ENCODE measurements at regions not wholly inside any gene's neighbourhood (a gene's known extent, or its start where the extent isn't known, plus 50 kb on each side); places are given as distances from the start of the nearest gene placed in this dataset.

DNA sequence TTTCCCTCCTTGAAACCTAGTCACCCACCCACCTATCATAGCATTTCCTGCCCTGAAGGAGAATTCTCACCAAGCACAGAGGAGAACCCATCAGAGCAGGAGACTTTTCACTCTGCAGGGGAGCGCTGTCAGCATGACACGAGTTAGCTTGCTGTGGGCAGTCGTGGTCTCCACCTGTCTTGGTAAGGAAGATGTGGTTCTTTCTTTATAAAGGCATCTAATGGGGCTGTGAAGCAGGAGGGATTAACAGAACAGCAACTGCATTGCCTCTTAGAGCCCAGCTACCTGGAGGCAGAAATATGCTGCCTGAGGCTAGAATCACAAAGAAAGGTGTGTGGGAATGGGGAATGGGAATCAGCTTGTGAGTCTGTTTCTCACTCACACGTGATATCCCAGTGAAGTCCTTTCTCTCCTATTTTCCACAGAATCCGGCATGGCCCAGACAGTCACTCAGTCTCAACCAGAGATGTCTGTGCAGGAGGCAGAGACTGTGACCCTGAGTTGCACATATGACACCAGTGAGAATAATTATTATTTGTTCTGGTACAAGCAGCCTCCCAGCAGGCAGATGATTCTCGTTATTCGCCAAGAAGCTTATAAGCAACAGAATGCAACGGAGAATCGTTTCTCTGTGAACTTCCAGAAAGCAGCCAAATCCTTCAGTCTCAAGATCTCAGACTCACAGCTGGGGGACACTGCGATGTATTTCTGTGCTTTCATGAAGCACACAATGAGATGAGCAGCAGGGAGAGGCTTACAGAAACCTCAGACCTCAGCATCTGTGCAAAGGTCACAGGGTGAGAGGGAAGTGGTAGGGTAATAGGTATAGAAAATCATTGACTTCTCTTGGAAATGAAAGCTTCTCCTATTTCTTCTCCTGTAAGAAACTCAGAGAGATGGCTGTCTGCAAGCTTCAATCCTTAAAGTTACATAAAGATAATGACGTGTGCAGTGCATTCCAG is 316.9 kb downstream of the DAD1 start:
- no peak overlapping the region for H3K4me3 ChIP-seq (replicated peaks; ENCODE audit: insufficient read depth, low read length)
- TF ChIP-seq SPI1 (IDR thresholded peaks at IDR 0.05; ENCODE audit: borderline replicate concordance, low read depth) (peak; percentile 54; the same call in 1 of the 2 replicates), POLR2AphosphoS5 (IDR thresholded peaks at IDR 0.05; ENCODE audit: low read depth) (peak; percentile 49; the same call in 1 of the 2 replicates)
- TF ChIP-seq, protein P1, sequence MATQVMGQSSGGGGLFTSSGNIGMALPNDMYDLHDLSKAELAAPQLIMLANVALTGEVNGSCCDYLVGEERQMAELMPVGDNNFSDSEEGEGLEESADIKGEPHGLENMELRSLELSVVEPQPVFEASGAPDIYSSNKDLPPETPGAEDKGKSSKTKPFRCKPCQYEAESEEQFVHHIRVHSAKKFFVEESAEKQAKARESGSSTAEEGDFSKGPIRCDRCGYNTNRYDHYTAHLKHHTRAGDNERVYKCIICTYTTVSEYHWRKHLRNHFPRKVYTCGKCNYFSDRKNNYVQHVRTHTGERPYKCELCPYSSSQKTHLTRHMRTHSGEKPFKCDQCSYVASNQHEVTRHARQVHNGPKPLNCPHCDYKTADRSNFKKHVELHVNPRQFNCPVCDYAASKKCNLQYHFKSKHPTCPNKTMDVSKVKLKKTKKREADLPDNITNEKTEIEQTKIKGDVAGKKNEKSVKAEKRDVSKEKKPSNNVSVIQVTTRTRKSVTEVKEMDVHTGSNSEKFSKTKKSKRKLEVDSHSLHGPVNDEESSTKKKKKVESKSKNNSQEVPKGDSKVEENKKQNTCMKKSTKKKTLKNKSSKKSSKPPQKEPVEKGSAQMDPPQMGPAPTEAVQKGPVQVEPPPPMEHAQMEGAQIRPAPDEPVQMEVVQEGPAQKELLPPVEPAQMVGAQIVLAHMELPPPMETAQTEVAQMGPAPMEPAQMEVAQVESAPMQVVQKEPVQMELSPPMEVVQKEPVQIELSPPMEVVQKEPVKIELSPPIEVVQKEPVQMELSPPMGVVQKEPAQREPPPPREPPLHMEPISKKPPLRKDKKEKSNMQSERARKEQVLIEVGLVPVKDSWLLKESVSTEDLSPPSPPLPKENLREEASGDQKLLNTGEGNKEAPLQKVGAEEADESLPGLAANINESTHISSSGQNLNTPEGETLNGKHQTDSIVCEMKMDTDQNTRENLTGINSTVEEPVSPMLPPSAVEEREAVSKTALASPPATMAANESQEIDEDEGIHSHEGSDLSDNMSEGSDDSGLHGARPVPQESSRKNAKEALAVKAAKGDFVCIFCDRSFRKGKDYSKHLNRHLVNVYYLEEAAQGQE (IDR thresholded peaks at IDR 0.05; ENCODE audit: insufficient replicate concordance, low read depth), result no peak
- DNase-seq (ENCODE audit: low read depth in 1 of 2, low spot score in 1 of 2), result peak in 1 of 2 experiments; percentile 38
- H3K27me3 ChIP-seq (ENCODE audit: insufficient read depth, poor library complexity, severe bottlenecking), result peaks cover 11% of the 10 kb centered on the region
- no peak overlapping the region for H3K27ac ChIP-seq (replicated peaks)

DNA sequence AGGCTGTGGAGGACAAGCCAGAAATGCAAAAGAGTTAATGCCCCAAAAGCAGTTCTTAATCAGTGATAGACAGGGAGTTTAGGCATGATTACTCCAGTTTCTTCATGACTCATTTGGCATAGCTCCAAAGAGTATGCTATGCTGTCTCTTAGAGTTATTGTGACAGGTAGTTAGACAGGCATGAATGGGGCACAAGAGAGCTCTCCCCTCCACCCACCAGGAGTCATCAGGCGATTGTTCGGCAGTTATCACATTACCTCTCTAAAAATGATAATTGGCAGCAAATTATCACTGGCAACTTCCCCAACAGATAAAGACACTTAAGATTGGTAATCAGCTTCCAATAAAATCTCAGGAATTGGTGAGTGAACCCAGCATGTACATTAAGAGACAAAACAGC is 320.1 kb downstream of the DAD1 start:
- no peak overlapping the region for H3K27ac ChIP-seq (replicated peaks)
- H3K4me3 ChIP-seq (replicated peaks; ENCODE audit: insufficient read depth, low read length), result no peak overlapping the region
- no peaks in the 10 kb centered on the region for H3K27me3 ChIP-seq (ENCODE audit: insufficient read depth, poor library complexity, severe bottlenecking)
- DNase-seq (ENCODE audit: low read depth in 1 of 2, low spot score in 1 of 2), result no peak
- TF ChIP-seq, protein P2, sequence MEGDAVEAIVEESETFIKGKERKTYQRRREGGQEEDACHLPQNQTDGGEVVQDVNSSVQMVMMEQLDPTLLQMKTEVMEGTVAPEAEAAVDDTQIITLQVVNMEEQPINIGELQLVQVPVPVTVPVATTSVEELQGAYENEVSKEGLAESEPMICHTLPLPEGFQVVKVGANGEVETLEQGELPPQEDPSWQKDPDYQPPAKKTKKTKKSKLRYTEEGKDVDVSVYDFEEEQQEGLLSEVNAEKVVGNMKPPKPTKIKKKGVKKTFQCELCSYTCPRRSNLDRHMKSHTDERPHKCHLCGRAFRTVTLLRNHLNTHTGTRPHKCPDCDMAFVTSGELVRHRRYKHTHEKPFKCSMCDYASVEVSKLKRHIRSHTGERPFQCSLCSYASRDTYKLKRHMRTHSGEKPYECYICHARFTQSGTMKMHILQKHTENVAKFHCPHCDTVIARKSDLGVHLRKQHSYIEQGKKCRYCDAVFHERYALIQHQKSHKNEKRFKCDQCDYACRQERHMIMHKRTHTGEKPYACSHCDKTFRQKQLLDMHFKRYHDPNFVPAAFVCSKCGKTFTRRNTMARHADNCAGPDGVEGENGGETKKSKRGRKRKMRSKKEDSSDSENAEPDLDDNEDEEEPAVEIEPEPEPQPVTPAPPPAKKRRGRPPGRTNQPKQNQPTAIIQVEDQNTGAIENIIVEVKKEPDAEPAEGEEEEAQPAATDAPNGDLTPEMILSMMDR (IDR thresholded peaks at IDR 0.05; ENCODE audit: insufficient read depth, low read length), result no peak
- no peak for TF ChIP-seq SPI1 (IDR thresholded peaks at IDR 0.05; ENCODE audit: borderline replicate concordance, low read depth)
- TF ChIP-seq POLR2AphosphoS5 (IDR thresholded peaks at IDR 0.05; ENCODE audit: low read depth), result no peak
- TF ChIP-seq GABPA (IDR thresholded peaks at IDR 0.05; ENCODE audit: low read depth), result no peak
- TF ChIP-seq, protein P1 (IDR thresholded peaks at IDR 0.05; ENCODE audit: insufficient replicate concordance, low read depth), result no peak

DNA sequence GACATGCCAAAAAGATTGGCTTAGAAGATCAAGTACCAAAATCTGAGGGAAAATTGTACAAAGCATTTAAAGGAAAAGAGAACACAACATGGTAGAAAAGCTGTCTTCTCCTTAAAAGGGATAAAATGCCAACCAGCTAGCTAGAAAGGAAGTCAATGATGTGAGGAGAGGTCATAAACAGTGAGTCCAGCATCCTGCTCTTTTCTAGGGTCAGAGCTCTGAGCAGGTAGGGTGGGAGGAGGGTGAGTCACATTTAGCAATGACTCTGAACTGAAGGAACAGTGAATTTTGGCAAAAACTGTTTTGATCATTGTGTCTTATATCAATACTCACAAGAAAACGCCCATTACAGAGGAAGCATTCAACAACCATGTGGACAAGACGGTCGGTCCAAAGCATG is 322.3 kb downstream of the DAD1 start:
- Histone ChIP-seq H3K27me3 (ENCODE audit: insufficient read depth, poor library complexity, severe bottlenecking) (no peaks in the 10 kb centered on the region), H3K27ac (replicated peaks) (no peak overlapping the region), H3K4me3 (replicated peaks; ENCODE audit: insufficient read depth, low read length) (no peak overlapping the region)
- TF ChIP-seq SPI1 (IDR thresholded peaks at IDR 0.05; ENCODE audit: borderline replicate concordance, low read depth) (no peak), GABPA (IDR thresholded peaks at IDR 0.05; ENCODE audit: low read depth) (no peak), POLR2AphosphoS5 (IDR thresholded peaks at IDR 0.05; ENCODE audit: low read depth) (no peak)
- TF ChIP-seq, protein P2 (IDR thresholded peaks at IDR 0.05; ENCODE audit: insufficient read depth, low read length), result no peak
- TF ChIP-seq, protein P1 (IDR thresholded peaks at IDR 0.05; ENCODE audit: insufficient replicate concordance, low read depth), result no peak
- DNase-seq (ENCODE audit: low read depth in 1 of 2, low spot score in 1 of 2), result no peak
